ENCODE measurements at regions not wholly inside any gene's neighbourhood (a gene's known extent, or its start where the extent isn't known, plus 50 kb on each side); places are given as distances from the start of the nearest gene placed in this dataset.

GRCh38 chr5:9785751-9786150 lies 155.6 kb upstream of the TAS2R1 start:
- ATAC-seq = no peak
- H3K27me3 ChIP-seq (ENCODE audit: control insufficient read depth in 1 of 2, insufficient read depth in 2 of 2, low read length in 2 of 2) = no peaks in the 10 kb centered on the region
- intact Hi-C loops (cut with micrococcal nuclease; ENCODE audit: unreplicated experiment) (no loop called here), in situ Hi-C loops (cut with HindIII; ENCODE audit: extremely low pct_ligation_motif_present, low pct_unique_long_range_greater_than_20kb) (no loop called here)
- no peak overlapping the region for H3K4me2 ChIP-seq (ENCODE audit: low read depth, low read length)
- no peaks in the 10 kb centered on the region for H3K4me1 ChIP-seq (ENCODE audit: insufficient read depth, low read length)
- ChIA-PET POLR2A (no interaction called here), CTCF (ENCODE audit: low intra/inter-chr PET ratio, low total read pairs) (no interaction called here)
- H3K4me3 ChIP-seq (replicated peaks in 1 of 3; ENCODE audit: insufficient read depth in 1 of 3, low read depth in 2 of 3, low read length in 3 of 3) = no peak overlapping the region
- no peak overlapping the region for H2AFZ ChIP-seq (ENCODE audit: low read length)
- DNase-seq (ENCODE audit: low spot score) = no peak
- TF ChIP-seq CREM (IDR thresholded peaks at IDR 0.05) (no peak), CREM (CRISPR knock-in tag; IDR thresholded peaks at IDR 0.05) (no peak), AGO2 (optimal IDR thresholded peaks at IDR 0.05; ENCODE audit: low read depth, low read length) (no peak), TEAD2 (CRISPR knock-in tag; IDR thresholded peaks at IDR 0.05) (no peak), ZBTB43 (CRISPR knock-in tag; conservative IDR thresholded peaks at IDR 0.05) (no peak), BRD4 (CRISPR knock-in tag; IDR thresholded peaks at IDR 0.05) (no peak), ZNF234 (CRISPR knock-in tag; conservative IDR thresholded peaks at IDR 0.05) (no peak), POGZ (CRISPR knock-in tag; IDR thresholded peaks at IDR 0.05) (no peak), ZBTB42 (CRISPR knock-in tag; IDR thresholded peaks at IDR 0.05) (no peak)
- H3K36me3 ChIP-seq (replicated peaks in 1 of 2; ENCODE audit: control insufficient read depth in 1 of 2, insufficient read depth in 2 of 2, low read length in 2 of 2) = no peaks in the 10 kb centered on the region
- BruUV-seq (replicated peaks) = no TSS peak
- H3K79me2 ChIP-seq (ENCODE audit: insufficient read depth, low read length) = no peaks in the 10 kb centered on the region
- H3K9ac ChIP-seq (ENCODE audit: insufficient read depth, low read depth, low read length) = no peak overlapping the region
- 6% methylated on average over 2 of the region's 2 CpGs for WGBS (ENCODE audit: low lambda C conversion rate)
- no peaks in the 10 kb centered on the region for H3K9me3 ChIP-seq (ENCODE audit: low read length)
- no peak overlapping the region for H3K27ac ChIP-seq (ENCODE audit: extremely low read length, insufficient read depth, low read length)
- FAIRE-seq = no peak
- no peaks in the 10 kb centered on the region for H4K20me1 ChIP-seq (ENCODE audit: insufficient read depth, low read length)

GRCh38 chr5:9784231-9784630 lies 154.1 kb upstream of the TAS2R1 start:
- Histone ChIP-seq H3K27me3 (ENCODE audit: control insufficient read depth in 1 of 2, insufficient read depth in 2 of 2, low read length in 2 of 2) (no peaks in the 10 kb centered on the region), H3K4me1 (ENCODE audit: insufficient read depth, low read length) (no peaks in the 10 kb centered on the region), H3K36me3 (replicated peaks in 1 of 2; ENCODE audit: control insufficient read depth in 1 of 2, insufficient read depth in 2 of 2, low read length in 2 of 2) (no peaks in the 10 kb centered on the region), H3K27ac (ENCODE audit: extremely low read length, insufficient read depth, low read length) (no peak overlapping the region), H3K9me3 (ENCODE audit: low read length) (no peaks in the 10 kb centered on the region), H4K20me1 (ENCODE audit: insufficient read depth, low read length) (no peaks in the 10 kb centered on the region), H3K4me3 (replicated peaks in 1 of 3; ENCODE audit: insufficient read depth in 1 of 3, low read depth in 2 of 3, low read length in 3 of 3) (no peak overlapping the region), H3K79me2 (ENCODE audit: insufficient read depth, low read length) (no peaks in the 10 kb centered on the region), H3K9ac (ENCODE audit: insufficient read depth, low read depth, low read length) (no peak overlapping the region), H2AFZ (ENCODE audit: low read length) (no peak overlapping the region), H3K4me2 (ENCODE audit: low read depth, low read length) (no peak overlapping the region)
- ATAC-seq (no peak), FAIRE-seq (no peak), DNase-seq (ENCODE audit: low spot score) (no peak)
- CTCF ChIA-PET (ENCODE audit: low intra/inter-chr PET ratio, low total read pairs) = no interaction called here
- WGBS (ENCODE audit: low lambda C conversion rate) = 0% methylated on average over 2 of the region's 2 CpGs
- no TSS peak for BruUV-seq (replicated peaks)
- intact Hi-C loops (cut with micrococcal nuclease; ENCODE audit: unreplicated experiment) = no loop called here
- no peak for TF ChIP-seq ATAD3A (CRISPR knock-in tag; IDR thresholded peaks at IDR 0.05)
- POLR2A ChIA-PET = no interaction called here
- in situ Hi-C loops (cut with HindIII; ENCODE audit: extremely low pct_ligation_motif_present, low pct_unique_long_range_greater_than_20kb) = no loop called here
